Neural cell (in vitro differentiated cells): ENCODE measurements at regions not wholly inside any gene's neighbourhood (a gene's known extent, or its start where the extent isn't known, plus 50 kb on each side); places are given as distances from the start of the nearest gene placed in this dataset.

Experiments
- EZH2 ChIP-seq: fragments of 200-600, 300-800 bp; shearing (Covaris generic), sonication (generic); IDR thresholded peaks from 2 replicates; pipeline ENCODE4 v1.6.1; 2014; ENCODE audit warnings: antibody characterized with exemption, low read length, borderline replicate concordance, mild to moderate bottlenecking; ENCODE audit not compliant: insufficient read depth, poor library complexity, severe bottlenecking
- RAD21 ChIP-seq: fragments of 450-650 bp; conservative IDR thresholded peaks from 2 replicates; pipeline ENCODE4 v1.6.1; 2014; ENCODE audit warnings: antibody characterized with exemption, mild to moderate bottlenecking, moderate library complexity
- TF ChIP-seq, protein P1 (sequence below): fragments of 450-650 bp; IDR thresholded peaks from 2 replicates; pipeline ENCODE4 v1.5.1; 2014; ENCODE audit warnings: antibody characterized with exemption, mild to moderate bottlenecking, moderate library complexity; ENCODE audit not compliant: poor library complexity, severe bottlenecking
- TF ChIP-seq, protein P2 (sequence below): IDR thresholded peaks from 2 replicates; pipeline ENCODE4 v1.6.1; 2012; ENCODE audit warnings: borderline replicate concordance

DNA sequence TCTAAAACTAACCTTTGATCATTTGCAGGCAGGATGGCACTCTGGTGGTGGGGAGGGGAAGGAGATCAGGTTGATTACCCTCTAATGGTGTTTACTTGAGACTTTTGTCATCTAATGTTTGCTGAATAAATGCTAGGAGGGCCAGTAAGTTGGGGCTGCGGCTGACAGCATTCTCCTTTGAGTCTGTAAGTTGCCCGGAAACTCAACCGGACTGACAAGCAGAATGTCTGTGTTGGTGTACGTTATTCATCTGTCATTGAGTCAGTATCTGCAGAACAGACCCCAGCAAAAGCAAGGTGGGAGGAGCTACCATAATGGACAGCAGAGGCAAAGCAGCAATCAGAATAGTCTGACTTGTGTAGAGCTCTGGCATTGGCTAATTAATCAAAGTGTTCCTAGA is 1210.6 kb upstream of the PABPC4L start:
- TF ChIP-seq EZH2, result no peak
- TF ChIP-seq, protein P1, sequence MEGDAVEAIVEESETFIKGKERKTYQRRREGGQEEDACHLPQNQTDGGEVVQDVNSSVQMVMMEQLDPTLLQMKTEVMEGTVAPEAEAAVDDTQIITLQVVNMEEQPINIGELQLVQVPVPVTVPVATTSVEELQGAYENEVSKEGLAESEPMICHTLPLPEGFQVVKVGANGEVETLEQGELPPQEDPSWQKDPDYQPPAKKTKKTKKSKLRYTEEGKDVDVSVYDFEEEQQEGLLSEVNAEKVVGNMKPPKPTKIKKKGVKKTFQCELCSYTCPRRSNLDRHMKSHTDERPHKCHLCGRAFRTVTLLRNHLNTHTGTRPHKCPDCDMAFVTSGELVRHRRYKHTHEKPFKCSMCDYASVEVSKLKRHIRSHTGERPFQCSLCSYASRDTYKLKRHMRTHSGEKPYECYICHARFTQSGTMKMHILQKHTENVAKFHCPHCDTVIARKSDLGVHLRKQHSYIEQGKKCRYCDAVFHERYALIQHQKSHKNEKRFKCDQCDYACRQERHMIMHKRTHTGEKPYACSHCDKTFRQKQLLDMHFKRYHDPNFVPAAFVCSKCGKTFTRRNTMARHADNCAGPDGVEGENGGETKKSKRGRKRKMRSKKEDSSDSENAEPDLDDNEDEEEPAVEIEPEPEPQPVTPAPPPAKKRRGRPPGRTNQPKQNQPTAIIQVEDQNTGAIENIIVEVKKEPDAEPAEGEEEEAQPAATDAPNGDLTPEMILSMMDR, result no peak
- TF ChIP-seq, protein P2, sequence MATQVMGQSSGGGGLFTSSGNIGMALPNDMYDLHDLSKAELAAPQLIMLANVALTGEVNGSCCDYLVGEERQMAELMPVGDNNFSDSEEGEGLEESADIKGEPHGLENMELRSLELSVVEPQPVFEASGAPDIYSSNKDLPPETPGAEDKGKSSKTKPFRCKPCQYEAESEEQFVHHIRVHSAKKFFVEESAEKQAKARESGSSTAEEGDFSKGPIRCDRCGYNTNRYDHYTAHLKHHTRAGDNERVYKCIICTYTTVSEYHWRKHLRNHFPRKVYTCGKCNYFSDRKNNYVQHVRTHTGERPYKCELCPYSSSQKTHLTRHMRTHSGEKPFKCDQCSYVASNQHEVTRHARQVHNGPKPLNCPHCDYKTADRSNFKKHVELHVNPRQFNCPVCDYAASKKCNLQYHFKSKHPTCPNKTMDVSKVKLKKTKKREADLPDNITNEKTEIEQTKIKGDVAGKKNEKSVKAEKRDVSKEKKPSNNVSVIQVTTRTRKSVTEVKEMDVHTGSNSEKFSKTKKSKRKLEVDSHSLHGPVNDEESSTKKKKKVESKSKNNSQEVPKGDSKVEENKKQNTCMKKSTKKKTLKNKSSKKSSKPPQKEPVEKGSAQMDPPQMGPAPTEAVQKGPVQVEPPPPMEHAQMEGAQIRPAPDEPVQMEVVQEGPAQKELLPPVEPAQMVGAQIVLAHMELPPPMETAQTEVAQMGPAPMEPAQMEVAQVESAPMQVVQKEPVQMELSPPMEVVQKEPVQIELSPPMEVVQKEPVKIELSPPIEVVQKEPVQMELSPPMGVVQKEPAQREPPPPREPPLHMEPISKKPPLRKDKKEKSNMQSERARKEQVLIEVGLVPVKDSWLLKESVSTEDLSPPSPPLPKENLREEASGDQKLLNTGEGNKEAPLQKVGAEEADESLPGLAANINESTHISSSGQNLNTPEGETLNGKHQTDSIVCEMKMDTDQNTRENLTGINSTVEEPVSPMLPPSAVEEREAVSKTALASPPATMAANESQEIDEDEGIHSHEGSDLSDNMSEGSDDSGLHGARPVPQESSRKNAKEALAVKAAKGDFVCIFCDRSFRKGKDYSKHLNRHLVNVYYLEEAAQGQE, result no peak
- TF ChIP-seq RAD21, result no peak
